Body of pancreas (tissue), 4 donors: ENCODE measurements at regions not wholly inside any gene's neighbourhood (a gene's known extent, or its start where the extent isn't known, plus 50 kb on each side); places are given as distances from the start of the nearest gene placed in this dataset.

Experiments
- ATAC-seq: fragments of 150-250 bp; one replicate; pipeline ENCODE4 v1.9.1; 2016
- DNase-seq, 4 donors: peaks; one replicate each; pipeline ENCODE4 v3.0.0-alpha.2; 2019
- H3K27ac ChIP-seq, 4 donors: fragments of 200-600 bp; sonication (generic); 1 replicate in 3 of 4; 2 replicates in 1 of 4; pipeline versions ENCODE4 v1.5.1 to v1.6.1; 2016 to 2019; ENCODE audit warnings: mild to moderate bottlenecking in 1 of 4, mixed read lengths in 1 of 4, moderate library complexity in 1 of 4
- H3K27me3 ChIP-seq, 2 donors: fragments of 200-600 bp; sonication (generic); one replicate each; pipeline ENCODE4 v1.6.0; 2016; ENCODE audit warnings: mild to moderate bottlenecking in 1 of 2
- H3K36me3 ChIP-seq, 2 donors: fragments of 200-600 bp; sonication (generic); replicated peaks in 1 of 2; 2 replicates each; pipeline ENCODE4 v1.5.1; 2016; ENCODE audit warnings: low read depth in 2 of 2; ENCODE audit not compliant: insufficient read depth in 1 of 2
- H3K4me1 ChIP-seq: fragments of 200-600 bp; sonication (generic); one replicate; pipeline ENCODE4 v1.6.0; 2016
- H3K4me3 ChIP-seq, 2 donors: fragments of 200-600 bp; sonication (generic); 1 replicate in 1 of 2; 2 replicates in 1 of 2; pipeline ENCODE4 v1.5.1; 2016 to 2019
- H3K9me3 ChIP-seq, 3 donors: fragments of 200-600 bp; sonication (generic); 1 replicate in 2 of 3; 2 replicates in 1 of 3; pipeline ENCODE4 v1.5.1; 2016
- POLR2A ChIP-seq, 3 donors: fragments of 450-650 bp; IDR thresholded peaks; one replicate each; pipeline ENCODE4 v1.6.1; 2016; ENCODE audit warnings: antibody characterized with exemption in 3 of 3, mild to moderate bottlenecking in 2 of 3
- WGBS, 2 donors: methylation state at CpG; one replicate each; pipeline ENCODE4 v1.1.5; 2017; 5-methylcytosine and 5-hydroxymethylcytosine counted together
- intact Hi-C: fragments of 100-400 bp; cut with DNase I; formaldehyde crosslinking; loops from one replicate; pipeline ENCODE4 v1.15.1; 2023
- TF ChIP-seq, protein P1 (sequence below), 7 experiments: fragments of 450-650 bp in 4 of 7; fragments of 200-600 bp in 3 of 7; sonication (generic) in 3 of 7; IDR thresholded peaks; one replicate each; pipeline ENCODE4 v1.5.1; 2016 to 2019; ENCODE audit warnings: antibody characterized with exemption in 7 of 7

DNA sequence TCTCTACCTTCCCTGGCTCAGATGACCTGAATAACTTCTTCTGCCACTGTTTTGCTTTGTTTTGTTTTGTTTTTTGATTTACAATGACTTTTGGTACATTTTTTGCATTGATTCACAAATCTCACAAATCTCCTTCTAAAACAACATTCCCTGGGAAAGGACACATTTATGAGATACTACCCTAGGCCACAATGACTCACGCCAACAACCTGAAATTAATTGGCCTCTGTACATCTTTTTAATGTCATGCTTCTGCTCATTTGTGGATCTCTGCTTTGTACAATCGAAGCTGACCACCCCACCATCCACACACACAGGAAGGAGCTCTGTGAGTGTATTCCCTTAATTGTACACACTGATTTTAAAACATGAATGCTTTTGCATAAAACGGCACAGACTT, 156.7 kb upstream of the PFKP start:
- H3K27me3 ChIP-seq, result no peaks in the 10 kb centered on the region
- DNase-seq, result no peak
- intact Hi-C loops, result no loop called here
- no peak overlapping the region for H3K27ac ChIP-seq
- no peak for ATAC-seq
- H3K4me3 ChIP-seq, result no peak overlapping the region
- H3K36me3 ChIP-seq, result no peaks in the 10 kb centered on the region
- no peak for TF ChIP-seq POLR2A (IDR thresholded peaks at IDR 0.05)
- TF ChIP-seq, protein P1, sequence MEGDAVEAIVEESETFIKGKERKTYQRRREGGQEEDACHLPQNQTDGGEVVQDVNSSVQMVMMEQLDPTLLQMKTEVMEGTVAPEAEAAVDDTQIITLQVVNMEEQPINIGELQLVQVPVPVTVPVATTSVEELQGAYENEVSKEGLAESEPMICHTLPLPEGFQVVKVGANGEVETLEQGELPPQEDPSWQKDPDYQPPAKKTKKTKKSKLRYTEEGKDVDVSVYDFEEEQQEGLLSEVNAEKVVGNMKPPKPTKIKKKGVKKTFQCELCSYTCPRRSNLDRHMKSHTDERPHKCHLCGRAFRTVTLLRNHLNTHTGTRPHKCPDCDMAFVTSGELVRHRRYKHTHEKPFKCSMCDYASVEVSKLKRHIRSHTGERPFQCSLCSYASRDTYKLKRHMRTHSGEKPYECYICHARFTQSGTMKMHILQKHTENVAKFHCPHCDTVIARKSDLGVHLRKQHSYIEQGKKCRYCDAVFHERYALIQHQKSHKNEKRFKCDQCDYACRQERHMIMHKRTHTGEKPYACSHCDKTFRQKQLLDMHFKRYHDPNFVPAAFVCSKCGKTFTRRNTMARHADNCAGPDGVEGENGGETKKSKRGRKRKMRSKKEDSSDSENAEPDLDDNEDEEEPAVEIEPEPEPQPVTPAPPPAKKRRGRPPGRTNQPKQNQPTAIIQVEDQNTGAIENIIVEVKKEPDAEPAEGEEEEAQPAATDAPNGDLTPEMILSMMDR (IDR thresholded peaks at IDR 0.05), result no peak
- no peaks in the 10 kb centered on the region for H3K9me3 ChIP-seq
- 25 to 43% methylated on average over 3 of the region's 3 CpGs for WGBS, 2 donors
- H3K4me1 ChIP-seq, result peaks cover 8% of the 10 kb centered on the region

DNA sequence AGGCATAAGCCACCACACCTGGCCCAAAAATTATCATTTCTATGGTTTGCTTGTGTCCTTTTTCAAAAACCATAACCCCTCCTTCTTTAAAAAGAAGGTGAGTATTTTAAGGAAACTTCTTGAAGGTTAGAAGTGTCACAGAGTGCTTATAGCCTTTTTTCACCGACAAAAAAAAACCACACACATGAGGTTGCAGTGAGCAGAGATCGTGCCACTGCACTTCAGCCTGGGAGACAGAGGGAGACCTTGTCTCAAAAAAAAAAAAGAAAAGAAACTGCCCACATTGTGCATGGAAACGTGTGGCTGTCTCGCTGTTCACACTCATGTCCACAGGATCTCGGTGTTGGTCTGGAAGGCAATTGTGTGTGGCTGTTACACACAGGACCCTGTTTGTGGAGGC, 157.4 kb upstream of the PFKP start:
- 67 to 78% methylated on average over 5 of the region's 5 CpGs for WGBS, 2 donors
- intact Hi-C loops, result no loop called here
- Histone ChIP-seq H3K27me3 (no peaks in the 10 kb centered on the region), H3K27ac (no peak overlapping the region), H3K4me1 (peaks cover 8% of the 10 kb centered on the region), H3K4me3 (no peak overlapping the region), H3K9me3 (no peaks in the 10 kb centered on the region), H3K36me3 (no peaks in the 10 kb centered on the region)
- TF ChIP-seq, protein P1 (IDR thresholded peaks at IDR 0.05), result no peak
- no peak for TF ChIP-seq POLR2A (IDR thresholded peaks at IDR 0.05)
- no peak for ATAC-seq
- no peak for DNase-seq

DNA sequence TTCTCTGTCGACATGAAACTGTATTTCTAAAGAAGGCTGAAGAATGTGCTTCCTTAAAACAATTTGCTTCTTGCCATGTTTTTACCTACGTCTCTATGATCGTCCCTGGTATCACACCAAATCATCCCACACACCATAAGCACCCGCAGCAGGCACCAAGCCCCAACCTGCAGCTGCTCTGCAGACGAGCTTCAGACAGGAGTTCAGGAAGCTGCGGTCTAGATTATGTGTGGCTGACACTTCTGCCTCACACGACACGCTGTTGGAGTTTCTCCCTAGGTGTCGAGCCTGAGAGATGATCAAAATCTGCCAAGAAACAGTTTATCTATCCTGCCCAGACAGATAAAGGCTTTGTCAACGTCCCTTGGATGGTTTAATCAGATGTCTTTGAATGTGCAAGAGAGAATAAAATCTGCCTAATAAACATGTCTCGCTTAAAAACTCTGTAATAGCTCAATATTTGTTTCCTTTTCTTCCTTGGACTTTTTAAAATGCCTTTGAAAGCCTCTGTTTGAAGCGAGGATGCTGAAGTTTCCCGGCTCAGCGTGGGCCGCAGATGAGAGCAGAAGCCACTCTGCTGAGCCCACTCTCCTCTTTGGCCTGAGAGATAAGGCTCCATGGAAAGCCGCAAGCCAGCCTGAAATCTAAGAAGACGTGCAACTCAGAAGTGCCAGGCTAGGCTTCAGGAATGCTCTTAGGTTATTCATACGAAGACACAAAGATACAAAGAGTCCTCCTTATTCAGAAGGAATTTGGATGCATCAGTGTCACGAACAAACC, 158.3 kb upstream of the PFKP start:
- no peak for DNase-seq
- Histone ChIP-seq H3K27me3 (no peaks in the 10 kb centered on the region), H3K36me3 (no peaks in the 10 kb centered on the region), H3K4me3 (no peak overlapping the region), H3K27ac (no peak overlapping the region), H3K4me1 (peaks cover 8% of the 10 kb centered on the region), H3K9me3 (no peaks in the 10 kb centered on the region)
- ATAC-seq, result no peak
- intact Hi-C loops, result no loop called here
- 54 to 75% methylated on average over 19 of the region's 19 CpGs for WGBS, 2 donors
- TF ChIP-seq POLR2A (IDR thresholded peaks at IDR 0.05), result no peak
- TF ChIP-seq, protein P1 (IDR thresholded peaks at IDR 0.05), result no peak

DNA sequence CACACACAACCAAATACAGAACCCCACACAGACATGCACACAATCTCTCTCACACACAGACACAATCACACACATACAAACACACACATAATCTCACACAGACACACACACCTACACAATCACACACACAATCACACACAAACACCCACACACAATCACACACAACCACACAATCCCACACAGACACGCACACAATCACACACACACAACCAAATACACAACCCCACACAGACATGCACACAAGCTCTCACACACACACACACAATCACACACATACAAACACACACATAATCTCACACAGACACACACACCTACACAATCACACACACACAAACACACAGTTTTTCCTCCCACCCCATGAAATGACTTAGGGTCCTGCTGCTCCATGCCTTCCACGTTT, 160.4 kb upstream of the PFKP start:
- H3K9me3 ChIP-seq, result no peaks in the 10 kb centered on the region
- TF ChIP-seq, protein P1 (IDR thresholded peaks at IDR 0.05), result no peak
- no peak for TF ChIP-seq POLR2A (IDR thresholded peaks at IDR 0.05)
- H3K27me3 ChIP-seq, result no peaks in the 10 kb centered on the region
- 69 to 72% methylated on average over 2 of the region's 2 CpGs for WGBS, 2 donors
- H3K36me3 ChIP-seq, result no peaks in the 10 kb centered on the region
- ATAC-seq (no peak), DNase-seq (no peak)
- H3K27ac ChIP-seq, result no peak overlapping the region
- intact Hi-C loops, result no loop called here
- H3K4me1 ChIP-seq, result no peaks in the 10 kb centered on the region
- no peak overlapping the region for H3K4me3 ChIP-seq

DNA sequence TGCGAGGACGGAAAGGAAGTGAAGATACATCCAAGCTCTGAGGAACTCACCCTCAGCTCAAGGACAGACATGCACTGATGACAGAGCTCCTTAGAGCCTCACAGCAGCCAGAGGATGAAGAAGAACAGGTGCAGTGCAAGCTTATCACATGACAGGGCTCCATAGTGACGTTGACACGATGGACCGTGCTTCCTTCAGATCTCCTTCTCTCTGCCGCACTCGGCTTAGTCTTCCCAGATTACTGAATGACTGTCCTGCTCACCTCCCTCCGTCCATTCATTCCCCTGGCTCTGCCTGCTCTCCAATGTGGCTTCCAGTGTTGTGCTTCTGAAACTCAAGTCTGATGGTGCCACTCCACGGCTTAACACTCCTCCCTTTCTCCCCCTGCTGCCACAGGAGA, 161.5 kb upstream of the PFKP start:
- DNase-seq (no peak), ATAC-seq (no peak)
- intact Hi-C loops, result no loop called here
- TF ChIP-seq POLR2A (IDR thresholded peaks at IDR 0.05), result no peak
- TF ChIP-seq, protein P1 (IDR thresholded peaks at IDR 0.05), result no peak
- Histone ChIP-seq H3K4me3 (no peak overlapping the region), H3K27me3 (no peaks in the 10 kb centered on the region), H3K36me3 (no peaks in the 10 kb centered on the region), H3K4me1 (no peaks in the 10 kb centered on the region), H3K27ac (no peak overlapping the region), H3K9me3 (no peaks in the 10 kb centered on the region)
- WGBS, 2 donors, result 65 to 79% methylated on average over 9 of the region's 9 CpGs
